H54 (cell line): ENCODE measurements at regions not wholly inside any gene's neighbourhood (a gene's known extent, or its start where the extent isn't known, plus 50 kb on each side); places are given as distances from the start of the nearest gene placed in this dataset.

Experiments used
- DNase-seq: peaks from one replicate; pipeline ENCODE4 v3.0.0; 2011; ENCODE audit warnings: low spot score, mixed read lengths; ENCODE audit not compliant: insufficient read length
- FAIRE-seq: peaks from 3 replicates; lab custom pipeline; 2011; peaks lifted over from hg19 to GRCh38; lab: Jason Lieb, UNC
- POLR2A ChIP-seq: IDR thresholded peaks from 2 replicates; pipeline ENCODE4 v1.6.1; 2011; ENCODE audit warnings: low read depth, mild to moderate bottlenecking, low read length

GRCh38 chr18:2053490-2054089, 517.7 kb downstream of the METTL4 start:
- FAIRE-seq, result no peak
- TF ChIP-seq POLR2A, result no peak

GRCh38 chr18:2059336-2059735, 512.0 kb downstream of the METTL4 start:
- no peak for DNase-seq
- no peak for TF ChIP-seq POLR2A
- FAIRE-seq, result no peak

More at GRCh38 chr18:2053490-2054089, 517.7 kb downstream of the METTL4 start:
- DNase-seq, result no peak

- DNase-seq (no peak), FAIRE-seq (no peak)
- TF ChIP-seq POLR2A, result no peak
These were observed 511.2 kb downstream of the METTL4 start for GRCh38 chr18:2060086-2060485.

- FAIRE-seq (no peak), DNase-seq (no peak)
These were observed 500.7 kb downstream of the METTL4 start for GRCh38 chr18:2070631-2071030.

GRCh38 chr18:2075499-2075898, 495.8 kb downstream of the METTL4 start:
- TF ChIP-seq POLR2A, result no peak
- FAIRE-seq (no peak), DNase-seq (no peak)

More at GRCh38 chr18:2070631-2071030, 500.7 kb downstream of the METTL4 start:
- no peak for TF ChIP-seq POLR2A

GRCh38 chr18:2082676-2083075, 488.6 kb downstream of the METTL4 start:
- DNase-seq, result no peak
- no peak for FAIRE-seq
- TF ChIP-seq POLR2A, result no peak

- FAIRE-seq, result no peak
- no peak for TF ChIP-seq POLR2A
- DNase-seq, result no peak
These were observed 487.6 kb downstream of the METTL4 start for GRCh38 chr18:2083691-2084090.

GRCh38 chr18:2086439-2086838, 484.9 kb downstream of the METTL4 start:
- FAIRE-seq (no peak), DNase-seq (no peak)
- no peak for TF ChIP-seq POLR2A

GRCh38 chr18:2087877-2088673, 483.2 kb downstream of the METTL4 start:
- no peak for FAIRE-seq
- DNase-seq, result no peak
- TF ChIP-seq POLR2A, result no peak

- DNase-seq (no peak), FAIRE-seq (no peak)
- no peak for TF ChIP-seq POLR2A
These were observed 481.9 kb downstream of the METTL4 start for GRCh38 chr18:2089396-2089795.

GRCh38 chr18:2091937-2092336, 479.4 kb downstream of the METTL4 start:
- TF ChIP-seq POLR2A, result no peak
- FAIRE-seq (no peak), DNase-seq (no peak)

- DNase-seq (no peak), FAIRE-seq (no peak)
- TF ChIP-seq POLR2A, result no peak
These were observed 474.8 kb downstream of the METTL4 start for GRCh38 chr18:2096551-2096950.

GRCh38 chr18:2100694-2101213, 470.6 kb downstream of the METTL4 start:
- FAIRE-seq (no peak), DNase-seq (no peak)
- no peak for TF ChIP-seq POLR2A

- no peak for TF ChIP-seq POLR2A
- DNase-seq, result no peak
- no peak for FAIRE-seq
These were observed 469.3 kb downstream of the METTL4 start for GRCh38 chr18:2102022-2102421.
